ENCODE measurements at regions not wholly inside any gene's neighbourhood (a gene's known extent, or its start where the extent isn't known, plus 50 kb on each side); places are given as distances from the start of the nearest gene placed in this dataset.
A peak's percentile ranks its signal among the peaks of the same experiment; 100 is the strongest.

DNA sequence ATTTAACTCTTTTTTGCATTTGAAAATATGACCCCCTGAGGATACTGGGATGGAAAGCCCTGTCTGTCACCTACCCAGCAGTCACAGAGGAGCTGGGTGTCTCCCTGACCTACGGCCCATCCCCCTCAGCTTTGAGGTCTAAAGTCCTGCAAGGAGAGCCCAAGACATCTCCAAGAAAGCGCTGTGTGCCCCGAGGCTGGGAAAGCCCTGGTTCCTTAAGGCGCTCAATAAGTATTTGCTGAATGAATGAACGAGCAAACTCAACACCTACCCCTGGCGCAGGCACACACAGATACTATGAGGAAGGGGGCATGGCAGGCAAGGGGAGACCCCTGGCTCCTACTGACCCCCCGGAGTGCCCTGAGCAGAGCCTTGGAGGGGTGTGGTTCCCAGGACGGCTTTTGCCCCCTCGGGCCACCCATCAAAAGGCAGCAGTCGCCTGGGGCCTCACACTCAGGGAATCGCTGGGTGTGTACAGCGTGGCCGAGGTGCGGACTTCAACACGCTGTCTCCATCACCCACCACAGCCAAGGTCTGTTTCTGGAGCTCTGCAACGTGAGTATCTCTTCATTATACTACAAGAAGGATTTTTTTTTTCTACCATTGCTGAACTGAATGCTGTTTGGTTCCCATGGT is 211.6 kb downstream of the ERCC6L2 start:
- no peak for DNase-seq
- intact Hi-C loops (cut with DNase I): no loop called here
- Histone ChIP-seq H3K4me3 (no peak overlapping the region), H3K9me3 (no peaks in the 10 kb centered on the region), H3K27ac (no peak overlapping the region), H3K4me1 (no peaks in the 10 kb centered on the region), H3K36me3 (no peaks in the 10 kb centered on the region), H3K27me3 (no peaks in the 10 kb centered on the region)
- 40 to 47% methylated on average over 16 of the region's 16 CpGs for WGBS, 2 donors
- FAIRE-seq: no peak
- TF ChIP-seq, protein P1, sequence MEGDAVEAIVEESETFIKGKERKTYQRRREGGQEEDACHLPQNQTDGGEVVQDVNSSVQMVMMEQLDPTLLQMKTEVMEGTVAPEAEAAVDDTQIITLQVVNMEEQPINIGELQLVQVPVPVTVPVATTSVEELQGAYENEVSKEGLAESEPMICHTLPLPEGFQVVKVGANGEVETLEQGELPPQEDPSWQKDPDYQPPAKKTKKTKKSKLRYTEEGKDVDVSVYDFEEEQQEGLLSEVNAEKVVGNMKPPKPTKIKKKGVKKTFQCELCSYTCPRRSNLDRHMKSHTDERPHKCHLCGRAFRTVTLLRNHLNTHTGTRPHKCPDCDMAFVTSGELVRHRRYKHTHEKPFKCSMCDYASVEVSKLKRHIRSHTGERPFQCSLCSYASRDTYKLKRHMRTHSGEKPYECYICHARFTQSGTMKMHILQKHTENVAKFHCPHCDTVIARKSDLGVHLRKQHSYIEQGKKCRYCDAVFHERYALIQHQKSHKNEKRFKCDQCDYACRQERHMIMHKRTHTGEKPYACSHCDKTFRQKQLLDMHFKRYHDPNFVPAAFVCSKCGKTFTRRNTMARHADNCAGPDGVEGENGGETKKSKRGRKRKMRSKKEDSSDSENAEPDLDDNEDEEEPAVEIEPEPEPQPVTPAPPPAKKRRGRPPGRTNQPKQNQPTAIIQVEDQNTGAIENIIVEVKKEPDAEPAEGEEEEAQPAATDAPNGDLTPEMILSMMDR (IDR thresholded peaks at IDR 0.05): no peak
- peak in 1 of 4 donors; percentile 23 for ATAC-seq

DNA sequence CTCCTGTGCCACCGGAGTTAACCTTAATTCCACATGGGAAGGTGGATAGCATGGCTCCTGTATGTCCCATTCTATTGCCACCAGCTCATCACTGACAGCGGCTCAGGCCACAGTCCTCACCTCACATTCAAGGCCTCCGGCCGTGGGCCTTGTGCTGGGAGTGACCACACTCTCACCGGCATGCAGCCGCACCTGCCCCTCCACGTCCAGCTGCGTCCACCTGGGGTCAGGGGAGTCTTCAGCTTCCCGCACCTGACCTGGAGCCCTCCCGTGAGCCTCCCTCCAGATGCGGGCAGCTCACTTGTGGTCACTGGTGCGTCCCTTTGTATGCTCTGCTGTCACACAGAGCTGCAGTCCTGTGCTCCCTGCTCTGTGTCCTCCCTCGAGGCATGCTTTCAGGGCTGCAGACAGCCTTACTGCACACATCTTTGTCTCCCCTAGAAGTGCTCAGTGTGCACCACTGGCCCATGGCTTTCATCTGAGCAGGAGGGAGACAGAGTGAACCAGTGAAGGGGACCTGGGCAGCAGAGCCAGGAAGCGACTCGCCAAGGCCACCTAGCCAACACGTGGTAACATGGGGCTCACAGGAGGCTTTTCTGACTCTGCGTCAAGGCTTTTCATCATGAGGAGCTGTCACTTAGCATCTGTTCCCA is 210.1 kb downstream of the ERCC6L2 start:
- H3K4me1 ChIP-seq: no peaks in the 10 kb centered on the region
- no peak for FAIRE-seq
- TF ChIP-seq, protein P1 (IDR thresholded peaks at IDR 0.05): no peak
- intact Hi-C loops (cut with DNase I): no loop called here
- no peaks in the 10 kb centered on the region for H3K9me3 ChIP-seq
- WGBS, 2 donors: 76 to 79% methylated on average over 17 of the region's 17 CpGs
- H3K36me3 ChIP-seq: no peaks in the 10 kb centered on the region
- ATAC-seq: no peak
- no peak for DNase-seq
- H3K27me3 ChIP-seq: no peaks in the 10 kb centered on the region
- no peak overlapping the region for H3K4me3 ChIP-seq
- H3K27ac ChIP-seq: no peak overlapping the region

DNA sequence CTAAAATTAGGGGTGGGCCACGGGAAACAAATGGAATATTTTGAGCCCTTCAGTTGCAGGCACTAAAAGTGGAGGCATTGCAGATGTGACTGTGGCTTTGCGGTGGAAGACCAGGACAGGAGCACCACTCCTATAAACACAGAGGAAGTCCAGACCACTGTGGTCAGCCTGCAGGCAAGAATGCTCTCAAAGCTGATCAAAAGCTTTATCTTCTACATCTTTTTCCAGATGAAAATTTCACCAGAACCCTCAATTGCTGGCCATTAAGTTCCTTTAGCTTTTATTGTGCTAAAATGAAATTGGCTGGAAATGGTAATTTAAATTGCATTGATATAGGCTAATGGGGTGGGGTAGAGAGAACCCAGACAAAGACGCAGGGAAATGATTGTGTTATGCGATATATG is 208.8 kb downstream of the ERCC6L2 start:
- H3K27ac ChIP-seq: no peak overlapping the region
- H3K9me3 ChIP-seq: no peaks in the 10 kb centered on the region
- H3K4me1 ChIP-seq: no peaks in the 10 kb centered on the region
- no peak for DNase-seq
- WGBS, 2 donors: 82 to 85% methylated on average over 4 of the region's 4 CpGs
- TF ChIP-seq, protein P1 (IDR thresholded peaks at IDR 0.05): no peak
- ATAC-seq: no peak
- no peaks in the 10 kb centered on the region for H3K27me3 ChIP-seq
- H3K36me3 ChIP-seq: no peaks in the 10 kb centered on the region
- no peak overlapping the region for H3K4me3 ChIP-seq
- no peak for FAIRE-seq
- intact Hi-C loops (cut with DNase I): no loop called here

DNA sequence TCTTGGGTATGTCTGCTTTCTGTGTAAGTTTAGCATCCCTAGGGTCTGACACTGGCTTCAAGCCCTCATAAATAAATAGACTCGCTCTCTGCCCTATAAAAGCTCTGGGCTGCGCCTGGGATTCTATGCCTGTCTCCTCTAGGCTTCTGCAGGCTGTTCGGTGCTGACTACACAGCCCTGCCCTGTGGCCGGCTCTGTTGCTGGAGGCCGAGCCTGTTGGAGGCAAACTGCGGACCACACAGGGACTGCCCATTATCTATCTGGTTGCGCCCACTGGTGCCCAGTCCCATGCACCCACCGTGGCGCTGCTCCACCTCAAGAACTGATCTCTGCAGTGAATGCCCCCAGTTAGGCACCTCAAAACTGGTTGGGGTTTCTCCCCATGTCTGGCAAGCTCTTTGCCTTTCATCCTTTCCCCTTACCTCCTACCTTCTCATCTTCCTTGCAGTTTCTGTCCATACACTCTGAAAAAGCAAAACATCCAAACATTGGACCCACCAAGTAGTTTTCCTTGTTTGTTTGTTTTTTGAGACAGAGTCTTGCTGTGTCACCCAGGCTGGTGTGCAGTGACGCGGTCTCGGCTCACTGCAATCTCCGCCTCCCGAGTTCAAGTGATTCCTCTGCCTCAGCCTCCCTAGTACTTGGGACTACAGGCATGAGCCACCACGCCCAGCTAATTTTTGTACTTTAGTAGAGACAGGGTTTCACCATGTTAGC is 207.2 kb downstream of the ERCC6L2 start:
- intact Hi-C loops (cut with DNase I): no loop called here
- H3K27me3 ChIP-seq: no peaks in the 10 kb centered on the region
- no peaks in the 10 kb centered on the region for H3K36me3 ChIP-seq
- ATAC-seq (no peak), DNase-seq (no peak), FAIRE-seq (no peak)
- no peak overlapping the region for H3K27ac ChIP-seq
- H3K9me3 ChIP-seq: no peaks in the 10 kb centered on the region
- H3K4me3 ChIP-seq: no peak overlapping the region
- no peaks in the 10 kb centered on the region for H3K4me1 ChIP-seq
- TF ChIP-seq, protein P1 (IDR thresholded peaks at IDR 0.05): no peak
- WGBS, 2 donors: 86 to 95% methylated on average over 15 of the region's 15 CpGs

DNA sequence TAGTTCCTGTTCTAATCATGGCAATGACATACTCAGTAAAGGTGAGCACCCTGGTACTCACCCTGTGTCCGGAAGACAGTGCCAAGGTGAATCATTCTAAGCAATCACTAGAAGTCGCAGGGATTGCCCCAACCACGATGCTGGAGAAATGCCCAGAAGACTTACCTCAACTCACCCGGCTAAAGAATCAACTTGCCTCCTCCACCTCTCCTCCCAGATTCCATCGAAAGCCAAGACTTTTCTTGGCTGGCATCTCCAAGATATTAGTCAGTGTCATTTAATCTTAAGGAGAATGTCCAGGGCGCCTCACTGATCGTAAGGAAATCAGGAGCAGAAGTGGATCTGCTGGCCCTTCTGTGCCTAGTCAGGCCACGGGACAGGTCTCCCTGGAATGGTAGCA is 204.9 kb downstream of the ERCC6L2 start:
- FAIRE-seq: no peak

More for the DNA sequence above, 204.9 kb downstream of the ERCC6L2 start:
- 72 to 83% methylated on average over 8 of the region's 8 CpGs for whole genome bisulfite sequencing, 2 donors
- no peaks in the 10 kb centered on the region for H3K9me3 ChIP-seq
- TF ChIP-seq, protein P1 (IDR thresholded peaks at IDR 0.05): no peak
- intact Hi-C loops (cut with DNase I): no loop called here
- no peak overlapping the region for H3K27ac ChIP-seq
- no peak overlapping the region for H3K4me3 ChIP-seq
- no peaks in the 10 kb centered on the region for H3K27me3 ChIP-seq
- H3K4me1 ChIP-seq: no peaks in the 10 kb centered on the region
- DNase-seq: no peak
- peak in 2 of 4 donors; percentile 29 to 77 for ATAC-seq
- no peaks in the 10 kb centered on the region for H3K36me3 ChIP-seq
